Islet precursor cell (in vitro differentiated cells): ENCODE measurements at regions not wholly inside any gene's neighbourhood (a gene's known extent, or its start where the extent isn't known, plus 50 kb on each side); places are given as distances from the start of the nearest gene placed in this dataset.
A peak's percentile ranks its signal among the peaks of the same experiment; 100 is the strongest.

Source experiments
- DNase-seq: peaks from one replicate; pipeline ENCODE4 v3.0.0-alpha.2; 2018

DNA sequence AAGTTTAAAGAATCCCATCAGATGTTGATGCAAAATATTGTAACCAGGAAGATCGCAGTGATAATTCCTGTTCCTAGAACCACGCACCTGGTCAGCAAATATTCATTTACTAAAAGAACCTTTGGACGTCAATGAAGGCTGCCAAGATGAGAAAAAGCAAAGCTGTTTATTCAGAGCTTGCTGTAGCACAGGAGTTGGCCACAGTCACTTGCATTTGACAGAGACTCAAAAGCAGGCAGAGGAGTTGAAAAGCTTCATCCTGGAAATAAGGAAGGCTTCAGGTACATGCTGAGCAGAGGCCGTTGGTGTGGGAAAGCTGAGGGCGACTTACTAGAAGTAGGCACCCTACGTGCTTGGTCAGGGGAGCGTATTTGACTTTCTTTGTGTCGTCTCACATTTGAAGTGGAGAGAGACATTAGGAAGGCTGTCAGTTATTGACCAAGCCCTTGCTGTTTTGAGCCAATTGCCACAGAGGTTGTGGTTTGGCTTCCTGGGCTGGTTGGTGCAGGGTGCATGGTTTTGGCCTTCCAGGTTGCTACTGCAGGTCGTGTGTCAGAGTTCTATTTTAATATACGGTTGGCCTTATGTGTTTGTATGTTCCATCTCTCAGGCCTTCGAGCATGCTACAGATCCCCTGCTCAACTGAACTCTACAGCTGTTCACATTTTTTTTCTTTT, 289.6 kb downstream of the METTL4 start:
- no peak for DNase-seq

DNA sequence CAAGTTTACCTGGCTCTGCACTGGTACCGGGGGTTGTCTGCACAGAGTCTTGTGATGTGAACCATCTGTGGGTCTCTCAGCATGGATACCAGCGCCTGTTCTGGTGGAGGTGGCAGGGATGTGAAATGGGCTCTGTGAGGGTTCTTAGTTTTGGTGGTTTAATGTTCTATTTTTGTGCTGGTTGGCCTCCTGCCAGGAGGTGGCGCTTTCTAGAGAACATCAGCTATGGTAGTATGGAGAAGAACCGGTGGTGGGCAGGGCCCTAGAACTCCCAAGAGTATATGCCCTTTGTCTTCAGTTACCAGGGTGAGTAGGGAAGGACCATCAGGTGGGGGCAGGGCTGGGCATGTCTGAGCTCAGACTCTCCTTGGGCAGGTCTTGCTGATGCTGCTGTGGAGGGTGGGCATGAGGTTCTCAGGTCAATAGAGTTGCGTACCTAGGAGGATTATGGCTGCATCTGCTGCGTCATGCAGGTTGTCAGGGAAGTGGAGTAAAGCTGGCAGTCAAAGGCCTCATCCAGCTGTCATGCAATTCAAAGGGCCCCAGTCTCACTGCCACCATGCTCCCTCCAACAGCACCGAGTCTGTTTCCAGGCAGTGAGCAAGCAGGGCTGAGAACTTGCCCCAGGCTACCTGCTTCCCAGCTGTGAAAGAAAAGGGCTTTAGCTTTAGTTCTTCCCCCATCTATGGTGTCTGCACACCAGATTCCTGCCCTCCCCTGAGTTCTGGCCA, 278.0 kb downstream of the METTL4 start:
- DNase-seq = peak; percentile 59

DNA sequence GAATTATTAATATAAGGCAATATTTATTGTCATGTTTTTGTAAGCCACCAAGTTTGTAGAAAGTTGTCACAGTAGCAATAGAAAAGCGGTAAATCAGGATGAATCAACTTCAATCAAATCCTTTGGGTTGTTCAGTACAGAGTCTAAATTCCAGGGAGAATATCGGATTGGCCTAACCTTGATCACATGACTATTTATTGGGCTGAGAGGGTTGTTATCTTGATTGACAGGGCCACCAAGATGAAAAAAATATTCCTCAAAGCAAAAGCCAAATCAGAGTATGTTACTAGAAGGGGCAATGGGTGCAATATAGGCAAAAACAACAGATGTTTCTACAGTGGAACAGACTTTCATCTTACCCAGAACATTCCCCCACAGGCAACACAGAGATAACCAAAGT, 270.0 kb downstream of the METTL4 start:
- DNase-seq = no peak

DNA sequence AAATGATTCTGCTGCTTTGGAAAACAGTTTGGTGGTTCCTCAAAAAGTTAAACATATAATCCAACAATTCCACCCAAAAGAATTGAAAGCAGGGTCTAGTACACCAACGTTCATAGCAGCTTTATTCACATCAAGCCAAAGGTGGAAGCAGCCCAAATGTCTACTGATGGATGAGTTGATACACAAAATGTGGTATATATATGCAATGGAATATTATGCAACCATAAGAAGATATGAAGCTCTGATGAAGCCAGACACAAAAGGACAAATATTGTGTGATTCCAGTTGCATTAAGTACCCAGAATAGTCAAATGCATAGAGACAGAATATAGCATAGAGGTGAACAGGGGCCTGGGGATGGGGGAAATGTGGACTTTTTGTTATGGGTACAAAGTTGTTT, 269.3 kb downstream of the METTL4 start:
- DNase-seq = no peak

DNA sequence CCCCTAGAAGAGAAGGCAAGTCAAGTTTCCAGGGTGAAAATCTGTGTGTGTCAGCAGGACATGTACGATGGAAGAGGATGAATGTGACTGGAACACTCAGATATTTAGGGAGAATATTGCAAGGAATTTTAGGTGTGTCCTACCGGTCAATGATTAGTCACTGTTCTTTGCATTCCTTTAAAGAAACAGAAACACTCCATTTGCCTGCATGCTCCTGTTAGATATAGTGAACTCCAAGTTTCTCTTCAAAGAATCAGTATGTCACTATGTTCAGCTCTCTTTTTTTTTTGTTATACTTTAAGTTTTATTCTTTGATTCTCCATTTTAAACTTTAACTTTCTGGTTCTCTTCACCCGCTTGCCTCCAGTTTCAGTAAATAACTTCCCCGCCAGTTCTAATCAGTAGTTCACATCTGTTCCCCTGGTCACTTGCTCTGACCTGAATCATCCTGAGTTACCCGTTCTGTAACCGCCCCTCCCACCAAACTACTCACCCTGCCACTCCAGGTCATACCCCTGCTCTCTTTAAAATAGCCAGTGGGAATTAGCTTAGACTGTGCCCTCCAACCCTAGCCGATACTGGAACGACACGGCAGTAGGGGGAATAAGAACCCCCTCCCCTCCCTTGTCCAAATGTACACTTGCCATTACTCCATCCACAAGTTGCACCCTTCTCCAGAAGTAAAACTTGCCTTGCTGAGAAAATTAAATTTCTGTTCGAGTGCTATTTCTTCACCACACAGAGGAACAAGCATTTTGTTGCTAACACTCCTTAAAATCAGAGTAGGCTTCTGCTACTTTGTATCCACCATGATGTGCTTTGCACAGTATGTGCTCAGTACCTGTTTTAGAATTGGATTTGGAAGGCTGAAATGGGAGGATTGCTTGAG, 268.4 kb downstream of the METTL4 start:
- DNase-seq = peak; percentile 87

DNA sequence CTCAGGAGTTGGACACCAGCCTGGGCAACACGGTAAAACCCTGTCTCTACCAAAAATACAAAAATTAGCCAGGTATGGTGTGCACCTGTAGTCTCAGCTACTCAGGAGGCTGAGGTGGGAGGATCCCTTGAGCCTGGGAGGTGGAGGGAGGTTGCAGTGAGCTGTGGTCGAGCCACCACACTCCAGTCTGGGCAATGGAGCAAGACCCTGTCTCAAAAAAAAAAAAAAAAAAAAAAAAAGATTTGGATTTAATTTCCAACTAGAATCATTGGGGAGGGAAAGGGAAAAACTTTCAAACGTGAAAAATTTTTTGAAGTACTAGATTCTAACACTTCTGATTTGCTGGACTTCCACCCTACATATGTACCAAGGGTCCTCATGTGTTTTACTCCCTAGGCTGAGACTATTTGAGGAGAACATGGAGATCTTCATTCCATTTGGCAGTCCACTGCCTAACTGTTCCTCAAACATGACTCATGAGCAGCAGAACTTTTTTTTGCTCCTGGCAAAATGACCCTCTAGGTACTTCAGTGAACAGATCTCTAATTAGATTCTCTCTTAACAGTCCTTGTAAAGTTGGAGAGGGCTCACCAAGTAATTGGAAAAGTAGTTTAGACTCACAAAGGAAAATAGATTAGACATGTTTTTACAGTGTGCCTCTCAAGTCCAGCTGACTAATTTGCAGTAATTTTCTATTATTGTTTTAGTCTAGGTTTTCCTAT, 267.6 kb downstream of the METTL4 start:
- peak; percentile 73 for DNase-seq

DNA sequence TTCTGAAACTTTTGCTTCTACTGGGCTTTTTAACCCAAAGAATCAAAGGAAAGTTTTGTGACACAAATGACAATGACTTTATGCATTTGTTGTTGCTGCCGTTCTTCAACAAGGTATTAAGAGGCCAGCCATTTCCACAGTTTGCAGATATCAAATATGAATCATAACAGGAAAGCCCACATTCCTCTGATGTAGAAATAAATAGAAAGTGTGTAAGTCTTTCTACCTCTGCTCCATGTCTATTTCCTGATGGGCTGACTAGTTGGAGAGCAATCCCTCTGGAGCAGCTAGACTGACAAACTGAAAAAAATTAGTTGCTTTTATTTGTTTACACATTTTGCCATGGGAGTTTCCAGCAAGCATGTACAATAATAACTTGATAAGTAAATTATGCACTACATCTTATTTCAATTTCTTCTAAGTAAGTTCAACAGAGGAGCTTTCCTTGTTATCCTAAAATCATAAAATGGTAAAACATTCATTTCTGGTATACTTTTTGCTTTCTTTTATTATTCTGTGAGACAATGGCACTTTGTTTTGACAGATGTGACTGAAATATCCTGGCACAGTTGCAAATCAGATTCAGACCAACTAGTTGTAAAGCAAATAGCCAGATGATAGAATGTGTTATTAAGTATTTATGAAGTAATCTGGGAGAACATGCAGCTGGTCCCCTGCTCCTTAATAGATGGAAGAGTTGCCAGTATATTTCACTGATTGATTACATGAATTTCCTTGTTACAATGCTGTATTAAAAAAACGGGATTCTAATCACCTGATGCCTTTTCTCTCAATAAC, 266.7 kb downstream of the METTL4 start:
- DNase-seq = no peak

DNA sequence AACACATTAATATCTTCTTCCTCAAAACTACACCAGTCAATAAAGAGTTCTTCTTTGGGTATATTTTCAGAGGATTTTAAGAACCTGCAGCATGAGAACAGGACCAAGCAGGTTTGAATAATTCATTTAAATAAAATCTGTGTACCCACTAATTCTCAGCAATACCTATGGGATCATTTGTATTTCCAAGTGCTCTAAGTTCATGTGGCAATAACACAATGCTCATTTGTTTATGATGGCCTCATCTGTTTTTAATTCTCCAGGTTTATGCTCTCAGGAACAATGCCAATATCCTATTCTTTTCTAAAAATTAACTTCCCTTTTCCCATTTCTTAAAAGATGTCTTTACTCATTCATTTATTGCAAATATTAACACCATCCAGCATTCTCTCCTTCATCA, 264.7 kb downstream of the METTL4 start:
- no peak for DNase-seq

DNA sequence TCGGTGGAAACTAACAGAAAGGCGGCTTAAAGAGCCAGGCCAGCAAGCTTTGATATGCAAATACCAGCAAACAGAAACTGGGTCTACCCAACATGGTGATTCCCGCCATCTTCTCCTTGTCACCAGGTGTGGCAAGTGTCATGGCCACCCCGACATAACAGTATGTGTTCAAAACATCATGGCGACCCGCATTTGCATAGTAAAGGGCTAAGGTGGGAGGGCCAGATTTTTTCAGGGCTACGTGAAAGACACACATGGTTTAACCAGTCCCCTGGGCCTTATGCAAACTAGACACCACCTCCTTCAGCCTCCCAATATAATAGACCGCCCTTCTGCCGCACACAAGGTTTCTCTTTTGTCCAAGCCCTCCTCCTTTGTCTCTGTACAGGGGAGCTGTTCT, 260.4 kb downstream of the METTL4 start:
- DNase-seq = no peak

DNA sequence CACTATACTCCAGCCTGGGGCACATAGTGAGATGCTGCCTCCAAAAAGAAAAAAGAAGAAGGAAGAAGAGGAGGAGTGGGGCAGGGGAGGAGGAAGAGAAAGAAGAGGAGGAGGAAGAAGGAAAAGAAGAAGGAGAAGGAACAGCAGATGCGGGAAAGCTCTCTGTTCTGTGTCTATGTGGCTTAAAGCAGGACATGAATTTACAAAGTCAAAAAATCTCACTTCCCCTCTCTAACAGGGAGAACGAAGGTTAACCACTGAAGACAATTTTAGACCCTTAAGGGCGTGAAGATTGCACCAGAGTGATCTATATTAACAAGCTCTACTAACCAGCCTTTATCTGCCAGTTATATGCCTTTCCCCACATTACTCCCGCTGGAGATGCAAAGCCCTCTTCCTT, 258.9 kb downstream of the METTL4 start:
- DNase-seq = no peak

DNA sequence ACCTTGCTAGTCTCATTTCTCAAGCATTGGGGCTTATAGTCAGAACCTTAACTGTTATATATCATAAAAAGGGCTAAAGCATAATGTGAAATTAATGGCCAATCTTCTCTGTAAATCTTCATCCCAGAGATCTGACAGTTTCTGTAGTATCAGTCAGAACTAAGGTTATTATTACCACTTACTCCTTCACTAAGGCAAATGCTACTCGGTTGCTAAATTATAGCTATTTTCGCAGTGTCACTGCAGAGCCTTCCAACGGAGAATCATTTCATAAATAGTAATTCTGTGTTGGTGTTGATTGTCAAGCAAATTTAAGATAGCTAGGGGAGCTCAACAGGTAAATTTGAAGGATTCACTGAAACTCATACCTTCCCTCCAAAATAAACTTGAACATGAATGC, 258.0 kb downstream of the METTL4 start:
- no peak for DNase-seq

DNA sequence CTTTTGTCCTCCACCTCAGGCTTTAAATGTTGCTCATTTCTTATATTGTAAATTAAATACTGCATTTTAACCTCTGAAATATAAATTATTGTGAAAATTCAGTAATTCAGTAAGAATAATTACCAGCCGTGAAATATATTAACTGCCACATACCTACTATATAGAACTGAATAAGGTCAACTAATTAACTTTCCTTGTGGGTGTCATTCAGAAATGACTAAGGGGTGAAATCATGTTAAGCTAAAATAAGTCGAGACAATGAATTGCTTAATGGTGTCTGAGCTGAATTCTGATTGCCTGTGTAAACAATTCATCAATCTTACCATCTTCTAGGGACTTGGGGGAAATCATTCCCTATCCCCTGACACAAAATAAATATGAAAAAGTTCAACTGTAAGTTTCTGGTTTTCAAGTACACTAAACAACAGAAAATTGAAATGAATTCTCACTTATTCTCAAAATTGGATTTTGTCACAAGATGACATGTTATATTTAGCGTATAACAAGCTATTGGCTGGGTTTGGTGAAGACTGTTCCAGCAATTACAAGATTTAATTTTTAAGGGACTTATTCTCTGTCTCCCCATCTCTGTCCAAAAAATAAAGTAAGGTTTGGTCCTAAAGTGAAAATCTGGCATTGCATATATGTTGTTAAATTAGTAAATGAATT, 255.1 kb downstream of the METTL4 start:
- no peak for DNase-seq

DNA sequence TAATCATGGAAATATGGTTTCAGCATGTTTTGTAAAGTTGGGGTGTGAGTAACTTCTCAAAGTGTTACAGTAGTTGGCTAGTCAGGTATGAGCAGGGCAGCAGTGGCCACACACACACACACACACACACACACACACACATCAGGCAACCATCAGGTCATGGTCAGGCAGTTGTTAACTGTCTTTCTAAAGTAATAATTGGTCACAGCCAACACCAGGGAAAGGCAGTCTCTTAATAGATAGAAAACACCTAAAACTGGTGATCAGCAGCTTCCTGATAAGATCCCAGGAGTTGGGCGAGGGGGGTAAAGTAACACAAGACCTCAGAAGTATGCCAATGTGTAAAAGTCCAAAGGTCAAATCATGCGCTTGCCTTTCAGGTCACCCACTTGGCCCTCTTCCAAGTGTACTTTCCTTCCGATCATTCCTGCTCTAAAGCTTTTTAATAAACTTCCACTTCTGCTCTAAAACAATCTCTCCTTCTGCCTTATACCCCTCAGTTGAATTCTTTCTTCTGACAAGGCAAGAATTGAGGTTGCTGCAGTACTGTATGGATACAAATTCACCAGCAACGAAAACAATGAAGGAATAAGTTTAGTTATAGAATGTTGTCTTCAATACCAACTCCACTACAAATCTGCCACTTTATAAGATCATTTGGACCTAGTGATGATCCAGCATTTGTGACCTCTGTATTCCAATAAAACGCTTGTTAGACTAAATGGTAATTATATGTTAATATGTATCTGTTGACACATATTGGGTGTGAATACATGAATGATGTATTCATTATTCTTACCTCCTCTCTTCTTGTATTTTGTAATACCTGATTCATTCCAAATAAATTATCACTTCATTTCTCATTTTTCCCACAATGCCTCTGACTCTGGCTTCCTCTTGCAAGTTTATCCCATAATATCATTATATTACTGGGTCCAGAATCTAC, 254.3 kb downstream of the METTL4 start:
- DNase-seq = no peak

DNA sequence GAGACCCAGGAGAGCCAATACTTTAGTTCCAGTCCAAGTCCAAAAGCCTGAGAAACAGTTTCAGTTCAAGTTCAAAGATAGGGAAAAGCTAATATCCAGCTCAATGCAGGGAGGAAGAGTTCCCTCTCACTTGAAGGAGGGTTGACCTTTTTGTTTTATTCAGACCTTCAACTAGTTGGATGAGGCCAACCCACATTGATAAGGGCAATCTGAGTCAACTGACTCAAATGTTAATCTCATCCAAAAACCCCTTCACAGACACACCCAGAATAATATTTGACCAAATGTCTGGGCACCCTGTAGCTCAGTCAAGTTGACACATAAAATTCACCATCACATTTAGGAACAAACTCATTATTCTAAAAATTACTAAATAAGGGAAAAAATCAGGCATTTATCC, 246.8 kb downstream of the METTL4 start:
- no peak for DNase-seq

DNA sequence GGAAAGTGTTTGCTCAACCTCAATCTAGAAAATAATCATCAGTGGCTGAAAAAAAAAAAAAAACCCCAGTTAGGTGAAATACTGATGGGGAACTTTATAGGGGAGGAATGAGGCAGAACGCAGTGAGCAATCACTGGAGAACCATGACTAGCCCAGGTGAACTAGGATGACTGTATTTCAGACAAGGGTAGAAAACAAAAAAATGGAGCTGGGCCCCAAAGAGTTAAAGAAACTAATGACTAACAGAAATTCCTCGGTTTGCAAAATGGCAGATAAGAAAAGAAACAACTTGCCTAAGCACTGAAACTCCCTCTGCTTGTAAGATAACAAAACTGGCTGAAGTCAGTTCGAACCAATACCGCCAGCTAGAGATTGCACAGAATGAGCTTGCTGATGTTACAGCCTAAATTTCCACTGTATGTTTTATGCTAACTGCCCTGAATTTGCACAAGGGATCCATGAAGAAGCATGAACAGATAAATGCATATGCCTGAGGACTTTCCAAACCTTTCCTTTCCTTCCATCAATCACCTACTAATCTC, 245.9 kb downstream of the METTL4 start:
- no peak for DNase-seq

DNA sequence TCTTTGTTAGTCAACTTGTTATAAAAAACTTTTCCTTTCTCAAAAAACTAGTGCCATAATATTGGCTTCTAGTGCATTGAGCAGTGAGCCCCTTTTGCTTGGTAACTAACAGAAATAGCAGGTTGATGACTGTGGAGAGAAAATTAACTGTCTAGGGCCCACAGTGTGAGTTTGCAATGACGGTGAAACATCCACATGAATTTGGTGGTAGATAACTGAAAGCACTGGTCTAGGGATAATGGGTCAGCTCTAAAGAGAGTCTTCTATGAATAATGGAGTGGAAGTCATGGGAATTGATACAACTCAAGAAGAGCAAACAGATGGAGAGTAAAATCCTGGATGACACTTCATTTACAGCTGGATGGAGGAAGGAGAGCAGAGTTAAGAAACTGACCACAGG, 245.4 kb downstream of the METTL4 start:
- no peak for DNase-seq

DNA sequence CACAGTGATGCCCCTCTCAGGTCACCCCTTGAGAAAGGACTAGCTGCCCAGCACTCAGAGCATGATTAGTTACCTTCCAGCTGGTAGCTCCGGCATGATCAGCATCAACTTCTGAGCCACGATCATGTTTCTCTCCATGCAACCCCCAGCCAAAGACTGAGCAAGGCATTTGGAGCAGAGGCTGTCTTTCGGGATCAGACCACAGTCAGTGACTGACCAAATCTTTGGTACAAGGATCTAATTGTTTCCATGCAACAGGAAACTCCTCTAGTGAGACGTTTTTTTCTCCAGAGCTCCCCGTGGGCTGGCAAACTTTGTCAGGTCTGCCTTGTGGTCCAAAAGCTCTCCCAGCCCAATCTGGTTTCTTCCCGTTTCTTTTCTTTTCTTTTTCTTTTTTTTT, 244.3 kb downstream of the METTL4 start:
- DNase-seq = no peak

DNA sequence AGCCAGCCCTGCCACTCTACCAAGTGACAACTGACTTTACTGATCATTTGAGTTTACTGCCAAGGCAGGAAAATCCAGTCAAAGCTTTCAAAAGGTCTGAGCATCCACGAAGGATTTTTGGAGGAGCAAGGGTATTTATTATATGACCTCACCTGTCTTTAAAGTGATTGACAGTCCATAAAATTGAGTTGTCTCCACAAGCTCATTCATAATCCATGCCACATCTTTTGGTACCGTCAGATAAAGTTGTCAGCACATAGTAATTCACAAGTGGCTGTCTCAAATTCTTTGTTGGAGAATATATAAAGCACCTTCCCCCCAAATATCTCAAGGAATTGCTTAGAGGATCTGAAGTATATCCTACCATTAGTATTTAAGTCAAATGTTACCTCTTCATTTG, 240.5 kb downstream of the METTL4 start:
- no peak for DNase-seq

DNA sequence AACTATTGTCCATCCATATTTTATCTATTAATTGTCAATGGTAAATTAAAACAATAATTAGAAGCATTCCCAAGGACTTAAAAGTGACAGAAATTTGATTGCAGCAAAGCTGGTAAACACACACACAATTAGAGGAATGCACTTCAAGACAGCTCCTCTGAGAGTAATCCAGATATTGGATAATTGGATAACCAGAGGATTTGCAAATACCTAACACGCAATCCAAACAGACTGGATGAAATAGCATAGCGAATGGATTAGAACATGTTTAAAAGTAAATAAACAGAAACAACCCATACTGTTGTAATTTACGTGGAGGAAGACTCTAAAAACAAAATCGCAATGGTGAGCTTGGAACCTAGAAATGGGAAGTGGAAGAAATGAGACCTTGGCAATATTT, 239.8 kb downstream of the METTL4 start:
- no peak for DNase-seq

DNA sequence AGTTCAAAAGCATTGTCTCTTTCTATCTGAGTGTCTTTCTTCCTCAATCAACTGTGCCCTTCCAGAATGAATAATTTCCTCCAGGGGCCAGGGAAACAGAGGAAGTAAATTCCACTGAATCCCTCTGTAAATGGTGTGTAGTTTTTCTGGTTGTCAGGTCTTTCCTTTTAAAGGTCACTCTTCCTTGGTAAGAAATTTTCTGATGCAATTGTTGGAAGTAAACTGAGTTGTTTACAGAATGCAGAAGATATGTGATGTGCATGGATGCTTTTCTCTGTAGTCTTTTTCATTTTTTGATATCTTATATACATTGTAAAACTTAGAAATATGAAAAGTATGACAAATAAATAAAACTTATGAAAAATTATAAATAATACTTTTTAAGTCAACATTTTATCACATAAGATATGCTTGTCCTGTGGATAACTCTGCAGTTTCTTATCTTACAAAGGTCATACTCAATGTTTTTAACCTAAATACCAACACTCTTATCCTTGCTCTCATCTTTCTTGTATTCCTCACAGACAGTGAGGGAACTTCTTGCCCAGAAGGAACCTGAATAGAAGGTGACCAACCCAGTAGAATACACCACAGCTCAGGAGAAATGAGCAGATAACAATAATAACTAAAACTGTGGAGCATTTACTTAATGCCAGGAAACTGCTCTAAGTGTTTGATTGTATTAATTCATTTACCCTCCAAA, 234.5 kb downstream of the METTL4 start:
- DNase-seq = no peak
